NCI-H69 (cell line): ENCODE measurements at regions not wholly inside any gene's neighbourhood (a gene's known extent, or its start where the extent isn't known, plus 50 kb on each side); places are given as distances from the start of the nearest gene placed in this dataset.
"Not testable (repeated sequence)": the region's sequence is repeated elsewhere in the genome, so short reads cannot be mapped to it uniquely, and the experiment has no call there.

ENCODE experiments used
- DNase-seq: peaks from one replicate; lab custom pipeline; 2025; lab: John Stamatoyannopoulos, UW

DNA sequence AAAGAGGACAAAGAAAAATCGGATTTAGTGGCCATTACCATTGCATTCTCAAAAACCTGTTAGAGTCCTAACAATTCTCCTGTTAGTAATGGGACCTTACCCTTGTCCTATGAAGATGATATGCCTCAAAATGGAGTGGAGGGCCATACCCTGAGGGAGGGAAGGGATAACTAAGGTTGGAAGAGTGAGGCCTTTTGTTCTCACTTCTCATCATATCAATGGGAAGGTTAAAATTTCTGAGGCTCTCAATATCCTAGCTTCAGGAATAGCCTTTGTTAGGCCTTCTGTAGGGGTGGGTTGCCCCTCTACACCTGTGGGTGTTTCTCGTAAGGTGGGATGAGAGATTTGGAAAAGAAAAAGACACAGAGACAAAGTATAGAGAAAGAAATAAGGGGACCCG, 109.4 kb upstream of the SGIP1 start:
- not testable (repeated sequence) for DNase-seq

DNA sequence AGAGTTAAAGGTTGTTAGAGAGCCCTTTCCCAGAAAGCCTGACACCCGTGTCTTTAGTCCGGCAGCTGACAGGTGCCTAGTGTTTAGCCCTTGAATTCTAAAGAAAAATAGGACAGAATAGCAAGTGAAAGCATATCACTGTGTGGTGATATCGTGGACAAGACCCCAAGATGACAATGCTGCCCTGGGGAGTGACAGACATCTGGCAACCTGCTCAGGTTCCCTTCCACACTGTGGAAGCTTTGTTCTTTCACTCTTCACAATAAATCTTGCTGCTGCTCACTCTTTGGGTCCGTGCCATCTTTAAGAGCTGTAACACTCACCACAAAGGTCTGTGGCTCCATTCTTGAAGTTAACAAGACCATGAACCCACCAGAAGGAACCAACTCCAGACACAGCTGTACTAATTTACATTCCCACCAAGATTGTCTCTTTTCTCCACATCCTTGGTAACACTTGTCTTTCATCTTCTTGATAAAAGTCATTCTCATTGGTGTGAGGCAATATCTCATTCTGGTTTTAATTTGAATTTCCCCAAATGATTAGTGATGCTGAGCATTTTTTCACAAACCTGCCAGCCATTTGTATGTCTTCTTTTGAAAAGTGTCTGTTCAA, 107.6 kb upstream of the SGIP1 start:
- no peak for DNase-seq

DNA sequence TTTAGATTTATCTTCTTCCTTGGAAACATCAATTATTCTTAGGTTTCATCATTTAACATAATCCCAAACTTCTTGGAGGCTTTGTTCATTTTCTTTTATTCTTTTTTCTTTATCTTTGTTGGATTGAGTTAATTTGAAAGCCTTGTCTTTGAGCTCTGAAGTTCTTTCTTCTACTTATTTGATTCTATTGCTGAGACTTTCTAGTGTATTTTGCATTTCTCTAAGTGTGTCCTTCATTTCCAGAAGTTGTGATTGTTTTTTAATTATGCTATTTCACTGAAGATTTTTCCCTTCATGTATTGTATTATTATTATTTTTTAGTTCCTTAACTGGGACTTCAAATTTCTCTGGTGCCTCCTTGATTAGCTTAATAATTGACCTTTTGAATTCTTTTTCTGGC, 103.1 kb upstream of the SGIP1 start:
- DNase-seq, result not testable (repeated sequence)

DNA sequence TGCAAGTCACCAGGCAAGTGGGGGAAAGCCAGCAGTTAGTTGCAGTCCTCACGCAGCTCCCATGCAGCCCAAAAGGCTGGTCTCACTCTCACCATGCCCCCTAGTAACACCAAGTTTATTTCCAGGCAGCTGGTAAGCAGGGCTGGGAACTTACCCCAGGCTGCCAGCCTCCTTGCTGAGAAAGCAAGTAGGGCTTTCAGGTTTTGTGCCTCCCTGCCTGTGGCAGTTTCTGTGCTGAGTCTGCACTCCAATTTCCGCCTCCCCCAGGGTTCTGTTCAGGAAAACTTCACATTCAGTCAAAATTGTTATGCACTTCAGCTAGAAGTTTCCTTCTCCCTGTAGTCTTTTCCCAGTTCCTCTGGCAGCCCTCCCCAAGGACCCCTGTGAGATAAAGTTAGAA, 102.0 kb upstream of the SGIP1 start:
- DNase-seq, result no peak

DNA sequence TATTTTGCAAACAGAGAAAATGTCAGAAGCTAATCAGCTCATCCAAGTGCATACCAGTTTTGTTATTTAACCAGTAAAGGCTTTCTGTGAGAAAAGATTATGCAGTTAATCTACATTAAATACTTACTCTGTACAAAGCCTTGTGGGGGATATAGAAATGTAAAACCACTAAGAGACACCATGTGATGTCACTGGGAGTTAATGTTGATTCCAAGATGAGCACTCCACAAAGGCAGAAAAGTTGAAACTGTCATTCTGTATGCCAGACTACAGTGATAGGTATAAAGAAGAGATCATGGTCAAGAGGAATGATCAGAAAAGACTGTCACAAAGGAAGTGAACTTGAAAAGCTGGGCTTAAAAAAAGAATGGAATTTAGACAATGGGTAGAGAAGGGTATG, 100.3 kb upstream of the SGIP1 start:
- DNase-seq, result no peak

DNA sequence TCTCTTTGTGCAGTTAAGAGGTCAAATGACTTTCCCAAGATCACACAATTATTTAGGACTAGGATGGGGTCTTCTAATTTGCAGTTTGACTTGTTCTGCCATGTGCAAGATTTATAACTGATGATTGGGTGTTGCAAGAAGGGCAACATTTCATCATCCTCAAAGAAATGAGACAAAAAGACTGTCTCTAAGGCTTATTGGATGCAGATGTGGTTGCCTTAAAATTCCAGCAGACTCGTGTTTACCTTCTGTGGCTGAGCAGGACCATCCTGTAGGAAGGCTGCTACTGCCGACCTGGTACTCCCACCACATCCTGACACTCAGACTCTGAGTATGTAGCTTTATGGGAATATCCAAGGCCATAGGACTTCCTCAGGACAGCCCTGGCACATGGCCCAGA, 99.9 kb upstream of the SGIP1 start:
- DNase-seq, result no peak

DNA sequence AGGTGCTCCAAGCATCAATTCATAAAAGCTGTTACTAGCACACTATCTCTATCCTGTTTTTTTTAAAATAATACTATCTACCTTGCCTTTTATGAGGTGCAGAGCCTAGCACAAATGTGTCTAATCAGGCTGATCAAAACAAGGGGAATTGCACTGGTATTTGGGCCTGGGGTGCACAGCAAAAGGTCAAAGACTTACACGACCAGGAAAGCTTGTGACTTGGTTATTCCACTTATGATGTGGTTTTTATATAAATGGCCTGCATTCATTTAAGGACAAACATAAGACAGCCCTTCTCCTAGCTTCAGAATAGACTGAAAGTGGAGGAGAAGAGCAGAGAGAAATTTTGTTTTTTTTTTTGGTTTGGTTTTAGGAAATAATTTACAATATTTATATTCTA, 98.4 kb upstream of the SGIP1 start:
- DNase-seq, result no peak

DNA sequence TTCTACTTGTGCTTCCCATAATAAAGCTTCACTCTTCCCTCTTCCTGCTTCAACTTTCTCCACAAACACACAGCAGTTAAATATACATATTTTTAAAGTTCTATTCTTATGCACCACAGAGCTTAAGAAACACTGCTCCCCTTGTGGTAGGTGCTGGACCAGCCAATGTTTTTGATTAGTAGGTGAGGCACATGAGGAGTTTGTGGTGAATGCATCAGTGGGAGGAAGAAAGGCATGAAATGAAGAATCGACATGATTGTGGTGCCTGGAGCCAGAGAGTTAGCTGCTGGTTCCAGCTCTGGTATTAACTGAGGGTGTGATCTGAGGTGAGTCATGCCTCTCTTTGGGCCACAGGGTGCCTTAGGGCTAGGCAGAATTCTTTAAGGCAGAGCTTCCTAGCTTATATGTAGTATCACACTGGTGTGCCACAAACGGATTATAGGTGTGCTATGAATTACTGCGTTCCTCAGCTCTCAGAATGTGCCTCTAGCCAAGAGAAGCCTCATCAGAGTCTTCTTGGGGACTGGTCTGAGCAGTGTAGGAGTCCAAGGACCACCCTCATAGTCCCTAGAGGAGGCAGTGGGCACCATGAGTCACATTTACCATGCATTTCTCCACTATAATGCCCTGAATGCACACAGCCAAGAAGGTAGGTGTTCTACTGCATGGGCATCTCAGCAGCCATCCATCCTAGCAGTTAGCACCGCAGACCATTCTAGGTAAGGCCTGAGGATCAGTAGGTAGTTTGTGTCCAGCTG, 97.4 kb upstream of the SGIP1 start:
- no peak for DNase-seq

DNA sequence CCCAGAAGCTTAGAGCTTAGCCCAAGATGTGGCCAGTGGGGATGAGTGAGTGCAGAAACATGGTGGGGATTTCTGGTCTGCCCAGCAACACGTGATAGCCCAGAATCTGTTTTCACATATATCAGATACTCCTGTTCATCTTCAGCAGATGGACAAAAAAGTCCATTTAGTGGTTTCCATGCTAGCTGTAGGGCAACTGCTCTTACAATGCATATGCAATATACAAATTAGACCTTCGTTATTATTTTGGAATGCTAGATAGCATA, 96.9 kb upstream of the SGIP1 start:
- no peak for DNase-seq

DNA sequence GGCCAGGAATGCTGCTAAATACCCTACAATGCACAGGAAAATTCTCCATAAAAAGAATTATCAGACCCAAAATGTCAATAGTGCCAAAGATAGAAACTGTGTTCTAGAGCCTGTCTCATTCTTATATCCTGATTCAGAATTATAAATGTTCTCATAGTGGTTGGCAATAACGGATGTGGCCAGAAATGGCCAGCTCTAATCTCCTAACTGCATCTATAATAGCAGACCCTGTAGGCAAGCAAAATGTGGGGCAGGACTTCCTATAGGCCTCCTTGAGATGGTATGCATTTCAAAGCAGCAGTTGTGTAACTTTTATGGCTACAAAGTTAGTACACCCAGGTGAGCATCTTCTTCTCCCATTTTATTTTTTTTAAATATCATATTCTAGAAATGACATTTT, 95.9 kb upstream of the SGIP1 start:
- DNase-seq, result no peak

DNA sequence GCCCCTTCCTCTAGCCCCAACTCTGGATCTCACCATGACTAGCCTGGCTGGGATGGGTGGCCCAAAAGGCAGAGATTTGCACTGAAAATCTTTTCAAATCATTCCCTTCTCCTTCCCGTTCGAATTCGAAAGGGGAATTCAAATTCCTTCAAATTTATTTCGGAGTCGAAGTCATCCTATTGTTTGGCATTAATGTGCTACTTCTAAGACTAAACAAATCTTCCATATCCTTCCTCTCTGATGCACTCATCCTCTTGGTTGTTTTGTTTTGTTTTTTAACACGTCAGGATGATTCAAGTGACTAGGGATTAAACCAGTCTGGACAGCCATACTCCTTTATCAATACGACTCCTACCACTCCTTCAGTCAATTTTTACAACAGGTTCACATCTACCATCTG, 95.5 kb upstream of the SGIP1 start:
- no peak for DNase-seq

DNA sequence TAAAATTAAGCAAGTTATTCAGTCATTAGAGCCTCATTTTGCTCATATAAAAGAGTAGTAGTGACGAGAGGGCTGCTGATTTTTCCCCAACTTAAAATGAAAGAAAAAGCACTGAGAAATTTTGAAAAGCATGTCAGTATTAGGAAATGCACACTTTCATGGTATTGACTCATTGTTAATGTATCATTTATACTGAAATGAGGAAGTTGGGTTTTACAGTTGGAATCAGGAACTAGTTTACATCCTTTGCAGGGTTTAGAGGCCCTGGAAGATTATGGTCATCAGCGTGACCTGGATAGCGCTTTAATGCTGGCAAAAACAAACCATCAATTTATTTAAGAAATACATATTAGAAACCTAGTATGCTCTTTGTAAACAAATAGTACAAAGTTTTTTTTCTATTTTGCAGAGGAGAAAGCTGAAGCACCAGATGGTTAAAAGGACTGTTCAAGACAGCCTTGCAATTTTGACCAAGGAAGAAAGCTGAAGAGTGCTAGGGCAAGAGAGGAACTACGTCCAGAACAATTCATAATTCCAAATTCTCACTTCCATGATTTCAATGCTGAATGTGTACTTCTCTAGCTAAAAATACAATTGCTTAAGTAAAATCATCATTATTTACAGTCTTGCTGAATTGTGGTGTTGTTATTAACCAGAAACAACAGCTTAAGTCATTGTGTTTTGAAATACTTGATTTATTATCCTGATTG, 94.8 kb upstream of the SGIP1 start:
- no peak for DNase-seq

DNA sequence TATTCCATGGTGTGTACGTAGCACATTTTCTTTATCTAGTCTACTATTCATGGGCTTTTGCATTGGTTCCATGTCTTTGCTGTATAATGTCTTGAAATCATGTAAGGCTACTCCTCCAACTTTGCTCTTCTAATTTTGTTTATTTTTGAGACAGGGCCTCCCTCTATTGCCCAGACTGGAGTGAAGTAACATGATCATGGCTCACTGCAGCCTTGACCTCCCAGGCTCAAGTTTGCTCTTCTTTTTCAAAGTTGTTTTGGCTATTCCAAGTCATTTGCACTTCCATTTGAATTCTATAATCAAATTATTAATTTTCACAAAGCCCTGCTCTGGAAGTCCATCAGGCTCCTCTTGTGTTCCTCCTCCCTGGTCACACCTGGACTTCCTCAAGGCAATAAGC, 90.2 kb upstream of the SGIP1 start:
- no peak for DNase-seq

DNA sequence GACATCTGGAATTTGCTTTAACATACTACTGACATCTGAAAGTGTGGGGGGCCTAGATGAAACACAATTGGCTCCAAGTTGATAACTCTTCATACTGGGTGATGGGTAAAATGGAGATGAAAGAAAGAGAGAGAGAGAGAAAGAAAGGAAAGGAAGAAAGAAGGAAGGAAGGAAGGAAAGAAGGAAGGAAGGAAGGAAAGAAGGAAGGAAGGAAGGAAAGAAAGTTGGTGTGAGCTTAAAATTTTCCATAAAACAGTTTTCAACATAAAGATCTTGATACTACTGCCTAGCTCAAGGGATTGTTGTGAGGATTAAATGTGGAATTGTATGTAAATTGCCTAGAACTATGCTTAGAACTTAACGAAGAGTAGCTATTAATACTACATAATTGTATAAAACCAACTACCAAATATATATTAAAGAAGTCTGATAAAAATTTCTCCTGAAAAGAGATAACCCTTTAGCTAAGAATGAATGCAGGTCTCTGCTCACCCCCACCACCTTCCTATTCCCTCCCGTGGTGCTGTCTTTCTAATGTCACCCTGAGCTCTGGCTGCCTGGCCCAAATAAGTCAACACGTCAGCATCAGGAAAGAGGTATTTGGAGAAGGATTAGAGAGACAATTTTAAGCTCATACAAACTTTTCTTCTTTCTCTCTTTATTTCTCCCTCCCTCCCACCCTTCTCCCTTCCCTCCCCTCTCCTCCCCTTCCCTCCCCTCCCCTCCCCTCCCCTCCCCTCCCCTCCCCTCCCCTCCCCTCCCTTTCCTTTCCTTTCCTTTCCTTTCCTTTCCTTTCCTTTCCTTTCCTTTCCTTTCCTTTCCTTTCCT, 89.3 kb upstream of the SGIP1 start:
- DNase-seq, result no peak

DNA sequence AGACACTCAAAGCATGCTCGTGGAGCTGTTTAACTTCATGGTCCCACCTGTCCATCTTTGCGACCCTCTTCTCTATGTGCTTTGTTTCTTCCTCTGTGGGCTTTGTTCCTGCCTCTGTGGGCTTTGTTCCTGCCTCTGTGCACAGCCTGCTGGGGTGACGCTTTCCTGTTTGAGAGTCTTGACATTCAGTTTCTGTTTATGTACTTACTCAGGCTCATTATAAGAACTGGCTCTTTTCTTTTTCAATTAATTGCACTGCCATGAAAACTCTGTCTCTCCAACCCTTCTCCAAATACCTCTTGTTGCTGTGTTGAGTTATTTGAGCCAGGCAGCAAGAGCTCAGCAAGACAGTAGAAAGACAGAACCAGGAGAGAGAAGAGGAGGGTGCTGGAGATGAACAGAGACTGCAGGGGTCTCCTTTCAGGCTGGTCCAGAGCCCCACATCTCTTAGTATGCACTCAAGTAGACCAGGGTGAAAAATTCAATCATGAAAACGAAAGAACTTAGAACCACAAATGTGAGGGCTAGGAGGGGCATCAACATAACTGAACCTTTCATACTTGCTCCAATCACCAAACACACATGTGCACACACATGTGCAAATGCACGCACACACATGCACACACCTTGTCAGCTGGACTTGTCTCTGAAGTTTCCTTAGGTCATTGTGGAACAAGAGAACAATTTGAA, 88.3 kb upstream of the SGIP1 start:
- DNase-seq, result no peak

DNA sequence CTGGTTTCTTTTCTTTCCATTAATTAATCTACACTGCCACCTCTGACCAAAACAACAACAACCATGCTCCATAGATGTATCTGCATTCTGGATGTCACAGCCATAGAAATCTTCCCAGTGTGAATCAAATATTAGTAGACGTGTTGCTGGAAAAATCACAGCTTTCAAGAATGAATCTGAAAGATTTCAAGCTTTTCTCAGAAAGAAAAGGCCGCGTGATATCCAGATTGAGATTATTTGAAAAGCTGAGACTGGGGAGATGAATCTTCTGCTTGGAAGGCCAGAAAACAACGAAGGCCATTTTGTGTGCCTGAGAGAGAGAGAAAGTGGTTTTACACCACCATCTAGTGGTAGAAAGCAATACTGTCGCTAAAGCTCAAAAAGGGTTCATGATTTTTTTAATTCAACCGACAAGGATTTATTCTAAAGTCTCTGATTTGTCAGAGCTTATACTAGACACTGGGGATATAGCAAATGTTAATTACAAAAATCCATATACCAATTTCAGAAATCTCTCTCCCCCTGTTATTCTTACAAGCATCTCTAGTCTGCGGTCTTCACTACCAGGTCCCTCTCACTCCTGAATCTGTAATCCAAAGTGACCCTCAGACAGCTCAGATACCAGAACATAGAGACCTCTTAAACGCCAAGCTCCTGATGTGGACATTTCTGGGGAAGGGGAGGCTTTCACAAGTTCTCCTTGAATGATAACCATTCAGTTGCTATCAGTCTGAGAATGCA, 87.5 kb upstream of the SGIP1 start:
- peak; percentile 54 for DNase-seq

DNA sequence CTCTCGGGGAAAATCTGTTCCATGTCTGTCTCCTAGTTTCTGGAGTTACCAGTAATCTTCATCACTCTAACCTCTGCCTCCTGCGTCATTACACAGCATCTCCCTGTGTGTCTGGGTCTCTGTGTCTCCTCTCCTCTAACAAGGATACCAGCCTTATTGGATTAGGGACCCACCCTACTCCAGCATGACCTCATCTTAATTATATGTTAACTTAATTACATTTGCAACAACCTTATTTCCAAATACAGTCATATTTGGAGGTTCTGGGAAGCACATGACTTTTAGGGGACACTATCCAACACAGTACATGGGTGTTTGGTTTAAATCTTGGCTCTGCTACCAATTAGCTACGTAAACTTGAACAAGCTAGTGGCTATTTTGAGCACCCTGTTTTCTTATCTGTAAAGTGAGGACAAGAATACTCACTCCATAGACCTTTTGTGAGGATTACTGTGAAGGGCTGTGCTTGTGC, 83.9 kb upstream of the SGIP1 start:
- peak; percentile 73 for DNase-seq

DNA sequence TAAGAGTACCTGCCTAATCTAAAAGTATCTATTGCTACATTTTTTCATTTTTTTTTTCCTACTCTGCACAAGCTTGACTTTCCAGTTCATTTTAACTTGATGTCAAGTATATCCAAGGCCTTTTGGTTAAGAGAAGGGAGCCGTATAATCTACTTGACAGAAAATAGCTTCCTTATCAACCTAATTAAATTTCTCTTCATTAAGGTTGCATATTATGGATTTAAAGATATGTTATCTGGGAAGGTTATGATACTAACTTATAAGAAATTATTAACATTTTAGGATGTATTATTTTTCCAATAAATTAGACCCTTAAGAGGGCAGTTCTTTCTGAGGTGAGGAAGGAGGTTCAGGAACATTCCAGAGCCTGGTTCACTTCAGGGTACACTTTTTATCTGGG, 83.1 kb upstream of the SGIP1 start:
- DNase-seq, result no peak

DNA sequence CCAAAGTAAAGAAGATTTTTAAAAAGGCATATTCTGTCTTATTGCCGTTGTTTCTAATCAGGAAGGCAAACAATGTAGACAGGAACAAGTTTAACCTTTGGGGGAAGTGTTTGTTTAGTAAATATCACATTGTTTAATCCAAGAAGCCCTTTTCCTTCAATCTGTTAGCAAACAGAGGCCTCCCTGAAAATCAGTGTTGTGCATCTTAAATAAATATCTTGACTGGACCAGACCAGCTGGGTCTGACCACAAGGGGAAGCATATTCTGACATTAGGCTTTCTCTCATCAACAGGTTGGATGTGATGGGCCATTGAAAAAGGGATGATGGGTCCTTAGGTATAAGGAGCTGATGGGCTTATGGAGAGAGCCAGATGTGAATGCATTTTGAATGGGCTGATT, 81.8 kb upstream of the SGIP1 start:
- peak; percentile 17 for DNase-seq

DNA sequence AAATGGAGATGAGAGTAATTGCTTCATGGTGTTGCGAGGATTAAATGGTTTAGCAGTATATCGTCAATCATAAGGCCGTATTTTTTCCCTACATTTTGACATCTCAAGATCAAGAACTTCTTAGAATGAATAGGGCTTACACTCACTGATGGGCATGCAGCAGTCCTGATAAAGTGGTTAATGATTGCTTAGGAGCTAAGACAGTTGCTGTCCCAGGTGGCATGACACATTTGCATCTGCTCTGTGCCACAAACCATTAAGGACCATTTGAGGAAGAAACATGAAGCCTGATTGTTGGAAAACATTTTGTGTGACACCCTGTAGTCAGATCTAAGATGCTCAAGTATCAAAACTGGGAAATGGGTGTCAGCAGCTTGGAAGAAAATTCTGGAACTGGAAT, 81.0 kb upstream of the SGIP1 start:
- DNase-seq, result no peak

DNA sequence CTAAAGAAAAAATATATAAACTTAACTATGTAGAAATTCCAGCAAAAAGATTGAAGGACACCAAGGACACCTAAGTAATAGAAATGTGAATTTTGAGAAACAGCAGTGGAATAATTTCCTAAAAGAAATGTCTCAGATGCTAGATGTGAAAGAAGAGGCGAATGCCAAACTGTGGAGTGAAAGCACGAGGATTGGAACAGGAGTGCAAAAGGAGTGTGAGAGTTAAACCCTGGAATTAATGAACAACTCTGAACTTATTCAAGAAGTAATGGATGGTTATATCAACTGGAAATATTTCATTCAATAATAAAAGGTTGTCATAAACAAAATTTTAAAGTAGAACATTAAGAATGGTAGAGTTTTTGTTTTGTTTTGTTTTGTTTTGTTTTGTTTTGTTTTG, 78.5 kb upstream of the SGIP1 start:
- DNase-seq, result no peak
